HepG2 (cell line): ENCODE measurements at regions not wholly inside any gene's neighbourhood (a gene's known extent, or its start where the extent isn't known, plus 50 kb on each side); places are given as distances from the start of the nearest gene placed in this dataset.

Source experiments
- ATAC-seq: fragments of 200-7000 bp; cut with Tn5 transposase; 3 replicates; pipeline ENCODE4 v1.9.1; 2020; ENCODE audit warnings: mild to moderate bottlenecking, moderate library complexity
- BruUV-seq: library from RNA; stranded (reverse); fragments of 400-500 nt; replicated peaks from 2 replicates; lab custom pipeline; 2021; lab: Mats Ljungman, UMichigan
- CTCF ChIA-PET: fragments of 300-600 bp; formaldehyde crosslinking; extraction: SDS; loops from one replicate; lab custom pipeline; 2021; ENCODE audit warnings: low total read pairs, inconsistent platforms, low intra/inter-chr PET ratio; lab: Yijun Ruan, JAX
- POLR2A ChIA-PET: fragments of 350-600 bp; sonication (Branson Sonifier 250); formaldehyde crosslinking; loops from one replicate; lab custom pipeline; 2020; ENCODE audit warnings: antibody characterized with exemption, inconsistent platforms; lab: Yijun Ruan, JAX
- DNase-seq: peaks from one replicate; pipeline ENCODE4 v3.0.0-alpha.2; 2015; ENCODE audit warnings: low spot score
- FAIRE-seq: peaks from 3 replicates; lab custom pipeline; 2011; peaks lifted over from hg19 to GRCh38; lab: Jason Lieb, UNC
- H2AFZ ChIP-seq: one replicate; pipeline ENCODE4 v1.6.1; 2011; ENCODE audit warnings: low read length, inconsistent platforms
- H3K27ac ChIP-seq: fragments of 300-600 bp; 3 replicates; pipeline ENCODE4 v1.8.0; 2011; ENCODE audit warnings: mixed run types, mild to moderate bottlenecking, mixed read lengths, low read length, inconsistent platforms; ENCODE audit not compliant: insufficient read depth; ENCODE audit errors: extremely low read length
- H3K27me3 ChIP-seq, 2 experiments: fragments of 200-600 bp in 1 of 2; 2 replicates in 1 of 2; 3 replicates in 1 of 2; pipeline versions ENCODE4 v1.6.0 to v1.8.0; 2011; ENCODE audit warnings: low read length in 2 of 2, mild to moderate bottlenecking in 2 of 2, moderate library complexity in 2 of 2, inconsistent platforms in 1 of 2; ENCODE audit not compliant: insufficient read depth in 2 of 2, control insufficient read depth in 1 of 2
- H3K36me3 ChIP-seq, 2 experiments: fragments of 200-600 bp in 1 of 2; replicated peaks in 1 of 2; 2 replicates in 1 of 2; 3 replicates in 1 of 2; pipeline versions ENCODE4 v1.5.1 to v1.8.0; 2011; ENCODE audit warnings: low read length in 2 of 2, inconsistent platforms in 1 of 2; ENCODE audit not compliant: insufficient read depth in 2 of 2, control insufficient read depth in 1 of 2
- H3K4me1 ChIP-seq: 2 replicates; pipeline ENCODE4 v1.5.1; 2012; ENCODE audit warnings: low read length, inconsistent platforms; ENCODE audit not compliant: insufficient read depth
- H3K4me2 ChIP-seq: 2 replicates; pipeline ENCODE4 v1.6.0; 2011; ENCODE audit warnings: low read depth, low read length, inconsistent platforms
- H3K4me3 ChIP-seq, 3 experiments: fragments of 200-600 bp in 1 of 3; sonication (generic), shearing (Covaris generic) in 1 of 3; replicated peaks in 1 of 3; 2 replicates each; pipeline ENCODE4 v1.5.1; 2011 to 2016; ENCODE audit warnings: low read length in 3 of 3, inconsistent platforms in 2 of 3, low read depth in 2 of 3, mild to moderate bottlenecking in 2 of 3, control low read depth in 1 of 3, mixed read lengths in 1 of 3; ENCODE audit not compliant: insufficient read depth in 1 of 3
- H3K79me2 ChIP-seq: one replicate; pipeline ENCODE4 v1.6.1; 2011; ENCODE audit warnings: low read length, inconsistent platforms; ENCODE audit not compliant: insufficient read depth
- H3K9ac ChIP-seq: 2 replicates; pipeline ENCODE4 v1.6.0; 2011; ENCODE audit warnings: mild to moderate bottlenecking, low read depth, low read length, inconsistent platforms; ENCODE audit not compliant: insufficient read depth
- H3K9me3 ChIP-seq: 2 replicates; pipeline ENCODE4 v1.5.1; 2012; ENCODE audit warnings: mild to moderate bottlenecking, low read length
- H4K20me1 ChIP-seq: 2 replicates; pipeline ENCODE4 v1.6.0; 2011; ENCODE audit warnings: inconsistent platforms, mild to moderate bottlenecking, low read length, moderate library complexity; ENCODE audit not compliant: insufficient read depth
- GATAD2A ChIP-seq: IDR thresholded peaks from 2 replicates; pipeline ENCODE4 v1.6.1; 2016
- GPN1 ChIP-seq: sonication (generic); formaldehyde crosslinking; IDR thresholded peaks from 2 replicates; pipeline ENCODE4 v1.5.1; 2020; ENCODE audit warnings: missing genetic modification reagents, borderline replicate concordance
- HMG20B ChIP-seq: conservative IDR thresholded peaks from 2 replicates; pipeline ENCODE4 v1.6.1; 2016; ENCODE audit warnings: missing genetic modification reagents, missing compliant biosample characterization
- KAT7 ChIP-seq: IDR thresholded peaks from 2 replicates; pipeline ENCODE4 v1.6.1; 2018; ENCODE audit warnings: borderline replicate concordance, missing compliant biosample characterization
- MLX ChIP-seq: IDR thresholded peaks from 2 replicates; pipeline ENCODE4 v1.6.1; 2016
- NAIF1 ChIP-seq: sonication (generic); formaldehyde crosslinking; IDR thresholded peaks from 2 replicates; pipeline ENCODE4 v1.5.0; 2020; ENCODE audit warnings: mild to moderate bottlenecking, missing genetic modification reagents, borderline replicate concordance
- PBX2 ChIP-seq: IDR thresholded peaks from 2 replicates; pipeline ENCODE4 v1.6.1; 2016; ENCODE audit warnings: control low read depth
- RELA ChIP-seq: sonication (generic); formaldehyde crosslinking; IDR thresholded peaks from 2 replicates; pipeline ENCODE4 v1.4.0; 2020; ENCODE audit warnings: missing genetic modification reagents
- TCF7L2 ChIP-seq: IDR thresholded peaks from 2 replicates; pipeline ENCODE4 v1.6.1; 2011; ENCODE audit warnings: mild to moderate bottlenecking, low read depth, low read length, moderate library complexity
- ZBTB7B ChIP-seq: sonication (generic); formaldehyde crosslinking; IDR thresholded peaks from 2 replicates; pipeline ENCODE4 v1.4.0; 2020; ENCODE audit warnings: missing genetic modification reagents
- ZMYM3 ChIP-seq: sonication (generic); formaldehyde crosslinking; IDR thresholded peaks from 2 replicates; pipeline ENCODE4 v1.5.1; 2020; ENCODE audit warnings: mild to moderate bottlenecking, missing genetic modification reagents
- ZNF143 ChIP-seq: sonication (generic); formaldehyde crosslinking; IDR thresholded peaks from 2 replicates; pipeline ENCODE4 v1.4.0; 2020; ENCODE audit warnings: missing genetic modification reagents
- ZNF264 ChIP-seq: sonication (generic); formaldehyde crosslinking; IDR thresholded peaks from 2 replicates; pipeline ENCODE4 v1.4.0; 2020; ENCODE audit warnings: missing genetic modification reagents
- WGBS: methylation state at CpG from one replicate; pipeline ENCODE4 v1.1.6; 2017; ENCODE audit warnings: low lambda C conversion rate; 5-methylcytosine and 5-hydroxymethylcytosine counted together
- in situ Hi-C: cut with HindIII; loops from 2 replicates; pipeline ENCODE4 v1.10.0; 2017; ENCODE audit warnings: low pct_unique_long_range_greater_than_20kb; ENCODE audit not compliant: extremely low pct_ligation_motif_present
- intact Hi-C: fragments of 100-400 bp; cut with micrococcal nuclease; formaldehyde crosslinking; loops from one replicate; pipeline ENCODE4 v1.10.0; 2022; ENCODE audit not compliant: unreplicated experiment
- TF ChIP-seq, protein P1 (sequence below): sonication (generic); formaldehyde crosslinking; IDR thresholded peaks from 2 replicates; pipeline ENCODE4 v1.5.0; 2020; ENCODE audit warnings: missing genetic modification reagents

DNA sequence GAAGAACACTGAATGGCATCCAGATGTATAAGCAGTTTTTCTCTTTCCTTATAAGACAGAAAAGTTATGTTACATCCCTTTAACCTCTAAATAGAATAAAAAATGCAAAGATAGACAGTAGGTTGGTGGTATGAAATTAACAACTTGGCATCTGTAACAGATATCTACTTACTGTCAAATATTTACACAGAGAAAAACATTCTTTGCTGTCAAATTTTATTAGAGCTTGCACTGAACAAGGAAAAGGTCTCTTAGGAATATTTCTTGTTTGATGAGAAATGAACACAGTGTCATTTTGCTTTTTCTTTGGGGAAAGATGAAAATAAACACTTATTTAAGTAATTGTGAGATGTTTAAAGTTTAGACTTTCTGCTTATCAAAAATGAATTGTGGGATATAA lies 65.6 kb upstream of the PCDH15 start (continued):
- TF ChIP-seq, protein P1, sequence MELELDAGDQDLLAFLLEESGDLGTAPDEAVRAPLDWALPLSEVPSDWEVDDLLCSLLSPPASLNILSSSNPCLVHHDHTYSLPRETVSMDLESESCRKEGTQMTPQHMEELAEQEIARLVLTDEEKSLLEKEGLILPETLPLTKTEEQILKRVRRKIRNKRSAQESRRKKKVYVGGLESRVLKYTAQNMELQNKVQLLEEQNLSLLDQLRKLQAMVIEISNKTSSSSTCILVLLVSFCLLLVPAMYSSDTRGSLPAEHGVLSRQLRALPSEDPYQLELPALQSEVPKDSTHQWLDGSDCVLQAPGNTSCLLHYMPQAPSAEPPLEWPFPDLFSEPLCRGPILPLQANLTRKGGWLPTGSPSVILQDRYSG (CRISPR knock-in tag), result no peak
- TF ChIP-seq MLX (CRISPR knock-in tag) (no peak), ZMYM3 (CRISPR knock-in tag) (no peak), ZNF143 (CRISPR knock-in tag) (no peak)

DNA sequence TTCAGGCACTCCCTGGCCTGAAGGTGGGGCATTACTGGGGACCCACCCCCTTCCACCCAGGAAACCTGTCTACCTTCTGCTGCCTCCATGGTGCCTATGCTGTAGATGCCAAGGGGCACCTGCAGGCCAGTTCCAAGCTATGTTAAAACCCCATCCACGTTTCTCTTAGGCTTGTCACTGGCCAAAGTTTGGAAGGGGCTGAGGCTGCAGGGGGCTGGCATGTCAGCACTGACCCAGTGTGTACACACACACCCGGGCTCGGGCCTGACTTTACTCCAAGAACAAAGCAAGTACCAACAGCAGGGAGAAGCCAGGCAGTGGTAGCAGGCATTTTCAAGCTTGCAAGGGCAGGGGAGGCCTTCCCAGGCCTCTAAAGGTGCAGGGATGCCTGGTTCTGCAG lies 53.8 kb upstream of the PCDH15 start:
- DNase-seq, result no peak
- in situ Hi-C loops, result no loop called here
- intact Hi-C loops, result no loop called here
- ChIA-PET POLR2A (no interaction called here), CTCF (no interaction called here)
- FAIRE-seq, result no peak
- TF ChIP-seq ZNF264 (no peak), GPN1 (CRISPR knock-in tag) (no peak)
- ATAC-seq, result no peak
- Histone ChIP-seq H3K9ac (no peak overlapping the region), H3K4me1 (no peaks in the 10 kb centered on the region), H3K36me3 (no peaks in the 10 kb centered on the region), H3K27me3 (no peaks in the 10 kb centered on the region), H4K20me1 (no peaks in the 10 kb centered on the region), H3K9me3 (no peaks in the 10 kb centered on the region), H3K4me2 (no peak overlapping the region), H3K27ac (no peak overlapping the region), H2AFZ (no peak overlapping the region), H3K4me3 (no peak overlapping the region), H3K79me2 (no peaks in the 10 kb centered on the region)
- no TSS peak for BruUV-seq
- WGBS, result 0% methylated on average over 2 of the region's 3 CpGs

GRCh38 chr10:54854389-54854788 lies 53.4 kb upstream of the PCDH15 start:
- BruUV-seq, result no TSS peak
- ChIA-PET CTCF (no interaction called here), POLR2A (no interaction called here)
- ATAC-seq (peak; percentile 69), FAIRE-seq (no peak), DNase-seq (no peak)
- Histone ChIP-seq H3K4me1 (no peaks in the 10 kb centered on the region), H3K79me2 (no peaks in the 10 kb centered on the region), H4K20me1 (no peaks in the 10 kb centered on the region), H3K4me3 (no peak overlapping the region), H3K9ac (no peak overlapping the region), H2AFZ (no peak overlapping the region), H3K27me3 (no peaks in the 10 kb centered on the region), H3K36me3 (no peaks in the 10 kb centered on the region), H3K4me2 (no peak overlapping the region), H3K27ac (no peak overlapping the region), H3K9me3 (no peaks in the 10 kb centered on the region)
- TF ChIP-seq KAT7 (CRISPR knock-in tag) (no peak), PBX2 (no peak), NAIF1 (CRISPR knock-in tag) (no peak), HMG20B (CRISPR knock-in tag) (no peak), RELA (CRISPR knock-in tag) (no peak), TCF7L2 (no peak), GATAD2A (CRISPR knock-in tag) (no peak), ZBTB7B (CRISPR knock-in tag) (no peak)
- 6% methylated on average over 2 of the region's 3 CpGs for WGBS
- in situ Hi-C loops, result no loop called here
- intact Hi-C loops, result no loop called here
